H1 (cell line): ENCODE measurements at regions not wholly inside any gene's neighbourhood (a gene's known extent, or its start where the extent isn't known, plus 50 kb on each side); places are given as distances from the start of the nearest gene placed in this dataset.

Experiments
- CTCF ChIA-PET: fragments of 300-600 bp; sonication (Branson Sonifier 250); formaldehyde crosslinking; loops from one replicate; lab custom pipeline; 2021; ENCODE audit not compliant: partially characterized antibody; lab: Charles Lee
- POLR2A ChIA-PET: fragments of 300-600 bp; sonication (Branson Sonifier 250); formaldehyde crosslinking; loops from one replicate; lab custom pipeline; 2021; ENCODE audit warnings: inconsistent platforms; ENCODE audit not compliant: partially characterized antibody; lab: Charles Lee
- DNase-seq, 2 experiments: peaks; one replicate each; pipeline versions ENCODE4 v3.0.0 to v3.0.0-alpha.2; 2010 to 2022; ENCODE audit warnings: low spot score in 2 of 2, low read depth in 1 of 2, mixed read lengths in 1 of 2
- FAIRE-seq: peaks from 2 replicates; lab custom pipeline; 2011; peaks lifted over from hg19 to GRCh38; lab: Jason Lieb, UNC
- H2AFZ ChIP-seq: 2 replicates; pipeline ENCODE4 v1.8.1; 2012; ENCODE audit warnings: low read length, inconsistent platforms
- H2AK5ac ChIP-seq: 2 replicates; pipeline ENCODE4 v1.6.1; 2013; ENCODE audit warnings: low read depth, low read length
- H2BK120ac ChIP-seq: replicated peaks from 2 replicates; pipeline ENCODE3; 2013; ENCODE audit warnings: low read depth, low read length, inconsistent platforms
- H2BK12ac ChIP-seq: 2 replicates; pipeline ENCODE4 v1.6.1; 2013; ENCODE audit warnings: low read depth, low read length
- H2BK15ac ChIP-seq: 2 replicates; pipeline ENCODE4 v1.6.1; 2013; ENCODE audit warnings: low read length
- H2BK20ac ChIP-seq: 2 replicates; pipeline ENCODE4 v1.6.1; 2013; ENCODE audit warnings: low read length
- H2BK5ac ChIP-seq: 2 replicates; pipeline ENCODE4 v1.6.1; 2013; ENCODE audit warnings: low read depth, low read length
- H3K14ac ChIP-seq: 2 replicates; pipeline ENCODE4 v1.6.1; 2013; ENCODE audit warnings: inconsistent platforms; ENCODE audit not compliant: insufficient read length
- H3K18ac ChIP-seq: 2 replicates; pipeline ENCODE4 v1.6.1; 2013; ENCODE audit warnings: low read length; ENCODE audit errors: extremely low read depth
- H3K23ac ChIP-seq: 2 replicates; pipeline ENCODE4 v1.6.1; 2013; ENCODE audit warnings: inconsistent platforms; ENCODE audit not compliant: insufficient read length
- H3K23me2 ChIP-seq: 2 replicates; pipeline ENCODE4 v1.6.1; 2013; ENCODE audit warnings: low read depth, low read length
- H3K27ac ChIP-seq: 2 replicates; pipeline ENCODE4 v1.6.1; 2011; ENCODE audit warnings: low read depth, low read length, inconsistent platforms
- H3K27me3 ChIP-seq, 4 experiments: replicated peaks in 1 of 4; 1 replicate in 1 of 4; 2 replicates in 3 of 4; pipeline versions ENCODE4 v1.6.1 to v1.8.1; 2011 to 2013; ENCODE audit warnings: low read length in 3 of 4, mild to moderate bottlenecking in 3 of 4, inconsistent platforms in 2 of 4, mixed read lengths in 2 of 4, moderate library complexity in 1 of 4; ENCODE audit not compliant: control insufficient read depth in 3 of 4, insufficient read depth in 3 of 4; ENCODE audit errors: extremely low read depth in 1 of 4
- H3K36me3 ChIP-seq, 4 experiments: 2 replicates each; pipeline versions ENCODE4 v1.6.1 to v1.8.1; 2011 to 2013; ENCODE audit warnings: mild to moderate bottlenecking in 4 of 4, low read length in 3 of 4, moderate library complexity in 2 of 4, control low read depth in 1 of 4, inconsistent platforms in 1 of 4; ENCODE audit not compliant: insufficient read depth in 4 of 4, control insufficient read depth in 2 of 4
- H3K4ac ChIP-seq: replicated peaks from 2 replicates; pipeline ENCODE3; 2013; ENCODE audit warnings: low read length, low read depth, mixed read lengths, inconsistent platforms; ENCODE audit not compliant: insufficient read length
- H3K4me1 ChIP-seq, 4 experiments: replicated peaks in 1 of 4; 1 replicate in 1 of 4; 2 replicates in 3 of 4; pipeline versions ENCODE4 v1.6.1 to v1.8.1; 2011 to 2013; ENCODE audit warnings: low read length in 3 of 4, inconsistent platforms in 2 of 4, mixed read lengths in 1 of 4; ENCODE audit not compliant: insufficient read depth in 4 of 4, control insufficient read depth in 3 of 4
- H3K4me2 ChIP-seq, 2 experiments: 2 replicates each; pipeline versions ENCODE4 v1.6.1 to v1.8.1; 2011 to 2013; ENCODE audit warnings: low read depth in 2 of 2, low read length in 2 of 2, control low read depth in 1 of 2, inconsistent platforms in 1 of 2, mild to moderate bottlenecking in 1 of 2; ENCODE audit not compliant: insufficient read depth in 1 of 2
- H3K4me3 ChIP-seq, 4 experiments: fragments of 200-600, 300-600 bp in 1 of 4; sonication (generic), shearing (Covaris generic), sonication (Bioruptor Twin) in 1 of 4; 2 replicates each; pipeline versions ENCODE4 v1.5.1 to v1.8.1; 2011 to 2016; ENCODE audit warnings: low read length in 4 of 4, low read depth in 3 of 4, control low read depth in 2 of 4, inconsistent platforms in 2 of 4, mild to moderate bottlenecking in 2 of 4, mixed read lengths in 1 of 4, moderate library complexity in 1 of 4; ENCODE audit not compliant: insufficient read depth in 2 of 4; ENCODE audit errors: extremely low read depth in 1 of 4
- H3K56ac ChIP-seq: replicated peaks from 2 replicates; pipeline ENCODE3; 2013; ENCODE audit warnings: low read depth, mild to moderate bottlenecking, mixed read lengths, low read length, inconsistent platforms; ENCODE audit not compliant: insufficient read length
- H3K79me1 ChIP-seq: 2 replicates; pipeline ENCODE4 v1.6.1; 2013; ENCODE audit warnings: low read depth, low read length, control low read depth
- H3K79me2 ChIP-seq, 2 experiments: 2 replicates each; pipeline versions ENCODE4 v1.6.1 to v1.8.1; 2012 to 2013; ENCODE audit warnings: low read length in 2 of 2, mild to moderate bottlenecking in 2 of 2, inconsistent platforms in 1 of 2; ENCODE audit not compliant: insufficient read depth in 2 of 2, control insufficient read depth in 1 of 2
- H3K9ac ChIP-seq, 4 experiments: replicated peaks in 1 of 4; 1 replicate in 1 of 4; 2 replicates in 3 of 4; pipeline versions ENCODE4 v1.6.1 to v1.8.1; 2011 to 2013; ENCODE audit warnings: low read depth in 3 of 4, low read length in 3 of 4, control low read depth in 2 of 4, mild to moderate bottlenecking in 2 of 4, moderate library complexity in 2 of 4, inconsistent platforms in 1 of 4; ENCODE audit errors: extremely low read depth in 1 of 4
- H3K9me3 ChIP-seq, 2 experiments: 2 replicates each; pipeline versions ENCODE4 v1.6.1 to v1.8.1; 2012 to 2013; ENCODE audit warnings: mild to moderate bottlenecking in 2 of 2, moderate library complexity in 2 of 2, control low read depth in 1 of 2, inconsistent platforms in 1 of 2, low read depth in 1 of 2, low read length in 1 of 2, mixed read lengths in 1 of 2; ENCODE audit not compliant: insufficient read depth in 2 of 2
- H4K20me1 ChIP-seq, 2 experiments: replicated peaks in 1 of 2; 2 replicates each; pipeline versions ENCODE3 to v1.8.1; 2011 to 2013; ENCODE audit warnings: inconsistent platforms in 2 of 2, low read length in 2 of 2, mild to moderate bottlenecking in 1 of 2; ENCODE audit not compliant: insufficient read depth in 2 of 2, control insufficient read depth in 1 of 2
- H4K5ac ChIP-seq: 2 replicates; pipeline ENCODE4 v1.6.1; 2013; ENCODE audit warnings: low read length, low read depth, mixed read lengths, inconsistent platforms; ENCODE audit not compliant: insufficient read length
- H4K8ac ChIP-seq: 2 replicates; pipeline ENCODE4 v1.8.0; 2013; ENCODE audit warnings: mild to moderate bottlenecking, moderate library complexity, low read length, inconsistent platforms; ENCODE audit not compliant: insufficient read depth; ENCODE audit errors: extremely low read depth
- H4K91ac ChIP-seq: replicated peaks from 2 replicates; pipeline ENCODE3; 2013; ENCODE audit warnings: low read length, mixed read lengths, inconsistent platforms; ENCODE audit not compliant: insufficient read length
- CTCF ChIP-seq, 3 experiments: IDR thresholded peaks; 1 replicate in 2 of 3; 2 replicates in 1 of 3; pipeline versions ENCODE4 v1.5.1 to v1.6.1; 2011; ENCODE audit warnings: low read length in 3 of 3, mild to moderate bottlenecking in 3 of 3, inconsistent platforms in 2 of 3, low read depth in 1 of 3, moderate library complexity in 1 of 3; ENCODE audit not compliant: insufficient read depth in 1 of 3; ENCODE audit errors: control extremely low read depth in 1 of 3
- WGBS, 2 experiments: shearing (Covaris generic) in 1 of 2; methylation state at CpG; one replicate each; pipeline versions ENCODE4 v1.1.6 to v1.1.7; 2013 to 2015; ENCODE audit warnings: low lambda C conversion rate in 2 of 2, mixed read lengths in 2 of 2, inconsistent platforms in 1 of 2, low coverage in 1 of 2, missing lambda C conversion rate in 1 of 2; ENCODE audit not compliant: insufficient replicate concordance in 2 of 2, insufficient coverage in 1 of 2, insufficient read length in 1 of 2; ENCODE audit errors: extremely low coverage in 1 of 2, missing lambda C conversion rate in 1 of 2; 5-methylcytosine and 5-hydroxymethylcytosine counted together

GRCh38 chrX:7789200-7789599 lies 53.8 kb upstream of the VCX start:
- Histone ChIP-seq H3K4me3 (no peak overlapping the region), H3K79me2 (no peaks in the 10 kb centered on the region), H3K4me2 (no peak overlapping the region), H4K91ac (no peak overlapping the region), H4K5ac (no peak overlapping the region), H3K79me1 (no peaks in the 10 kb centered on the region), H2AK5ac (no peak overlapping the region), H3K27ac (no peak overlapping the region), H2BK12ac (no peak overlapping the region), H2BK120ac (no peak overlapping the region), H3K56ac (no peak overlapping the region), H3K18ac (no peak overlapping the region), H3K23me2 (no peaks in the 10 kb centered on the region), H4K8ac (no peak overlapping the region), H3K4me1 (no peaks in the 10 kb centered on the region), H3K9ac (no peak overlapping the region), H3K4ac (no peak overlapping the region), H4K20me1 (no peaks in the 10 kb centered on the region), H3K36me3 (no peaks in the 10 kb centered on the region), H3K9me3 (no peaks in the 10 kb centered on the region), H2BK5ac (no peak overlapping the region), H2AFZ (no peak overlapping the region), H3K14ac (no peak overlapping the region), H3K27me3 (no peaks in the 10 kb centered on the region), H3K23ac (no peak overlapping the region), H2BK20ac (no peak overlapping the region), H2BK15ac (no peak overlapping the region)
- FAIRE-seq (no peak), DNase-seq (no peak)
- 90% methylated on average over 2 of the region's 2 CpGs; no CpG with 5 or more reads in 1 of the 2 experiments for WGBS, 2 experiments
- CTCF ChIA-PET: no interaction called here
- POLR2A ChIA-PET: no interaction called here
- no peak for TF ChIP-seq CTCF (IDR thresholded peaks at IDR 0.05; ENCODE audit: control extremely low read depth in 1 of 3, insufficient read depth in 1 of 3, low read depth in 1 of 3, low read length in 3 of 3)
